Lower leg skin (tissue), 4 donors: ENCODE measurements at regions not wholly inside any gene's neighbourhood (a gene's known extent, or its start where the extent isn't known, plus 50 kb on each side); places are given as distances from the start of the nearest gene placed in this dataset.

Experiments
- DNase-seq, 2 donors: peaks; one replicate each; pipeline ENCODE4 v3.0.0-alpha.2; 2019; ENCODE audit warnings: low spot score in 2 of 2
- H3K4me3 ChIP-seq: fragments of 200-600 bp; sonication (generic); 2 replicates; pipeline ENCODE4 v1.5.1; 2017; ENCODE audit warnings: mild to moderate bottlenecking, low read depth; ENCODE audit not compliant: poor library complexity, severe bottlenecking
- CTCF ChIP-seq, 3 donors: fragments of 450-650 bp; IDR thresholded peaks; one replicate each; pipeline ENCODE4 v1.5.1; 2016; ENCODE audit warnings: antibody characterized with exemption in 3 of 3, mild to moderate bottlenecking in 3 of 3, moderate library complexity in 2 of 3
- POLR2A ChIP-seq, 2 donors: fragments of 450-650 bp; IDR thresholded peaks; one replicate each; pipeline ENCODE4 v1.6.1; 2016 to 2017; ENCODE audit warnings: antibody characterized with exemption in 2 of 2, mild to moderate bottlenecking in 1 of 2, moderate library complexity in 1 of 2
- WGBS, 2 donors: methylation state at CpG; one replicate each; pipeline ENCODE4 v1.1.5; 2018; 5-methylcytosine and 5-hydroxymethylcytosine counted together
- intact Hi-C: fragments of 100-400 bp; cut with DNase I; formaldehyde crosslinking; loops from one replicate; pipeline ENCODE4 v1.15.0; 2023; ENCODE audit warnings: low total_unique reads

- intact Hi-C loops: no loop called here
- WGBS, 2 donors: 71 to 80% methylated on average over 3 of the region's 3 CpGs
- TF ChIP-seq POLR2A (IDR thresholded peaks at IDR 0.05) (no peak), CTCF (IDR thresholded peaks at IDR 0.05) (no peak)
- H3K4me3 ChIP-seq: no peak overlapping the region
- DNase-seq: no peak
Observed at GRCh38 chr13:85462792-85463425, 336.3 kb downstream of the SLITRK6 start.

GRCh38 chr13:85461621-85462020, 337.6 kb downstream of the SLITRK6 start:
- DNase-seq: no peak
- TF ChIP-seq CTCF (IDR thresholded peaks at IDR 0.05): no peak
- no peak for TF ChIP-seq POLR2A (IDR thresholded peaks at IDR 0.05)
- WGBS, 2 donors: 25 to 41% methylated on average over 1 of the region's 1 CpG
- intact Hi-C loops: no loop called here
- no peak overlapping the region for H3K4me3 ChIP-seq

GRCh38 chr13:85445534-85445933, 353.7 kb downstream of the SLITRK6 start:
- H3K4me3 ChIP-seq: no peak overlapping the region

GRCh38 chr13:85441975-85442374, 357.2 kb downstream of the SLITRK6 start:
- no peak for DNase-seq
- TF ChIP-seq POLR2A (IDR thresholded peaks at IDR 0.05) (no peak), CTCF (IDR thresholded peaks at IDR 0.05) (no peak)
- no peak overlapping the region for H3K4me3 ChIP-seq
- WGBS, 2 donors: 88 to 95% methylated on average over 1 of the region's 1 CpG
- intact Hi-C loops: no loop called here

More at GRCh38 chr13:85445534-85445933, 353.7 kb downstream of the SLITRK6 start:
- DNase-seq: no peak
- intact Hi-C loops: no loop called here
- TF ChIP-seq POLR2A (IDR thresholded peaks at IDR 0.05) (no peak), CTCF (IDR thresholded peaks at IDR 0.05) (no peak)

- no peak for DNase-seq
- no peak overlapping the region for H3K4me3 ChIP-seq
- 93% methylated on average over 12 of the region's 12 CpGs for WGBS, 2 donors
- intact Hi-C loops: no loop called here
- no peak for TF ChIP-seq POLR2A (IDR thresholded peaks at IDR 0.05)
- TF ChIP-seq CTCF (IDR thresholded peaks at IDR 0.05): no peak
Observed at GRCh38 chr13:85441364-85441763, 357.9 kb downstream of the SLITRK6 start.

- 94 to 100% methylated on average over 1 of the region's 1 CpG for WGBS, 2 donors
- TF ChIP-seq CTCF (IDR thresholded peaks at IDR 0.05): no peak
- no peak for TF ChIP-seq POLR2A (IDR thresholded peaks at IDR 0.05)
- intact Hi-C loops: no loop called here
- no peak overlapping the region for H3K4me3 ChIP-seq
- DNase-seq: no peak
Observed at GRCh38 chr13:85436029-85436428, 363.2 kb downstream of the SLITRK6 start.
